Right lobe of liver (tissue), 6 donors: ENCODE measurements at regions not wholly inside any gene's neighbourhood (a gene's known extent, or its start where the extent isn't known, plus 50 kb on each side); places are given as distances from the start of the nearest gene placed in this dataset.

Experiments used
- ATAC-seq, 4 donors: fragments of 200-7000 bp; cut with Tn5 transposase; one replicate each; pipeline ENCODE4 v1.9.1; 2020; ENCODE audit warnings: mild to moderate bottlenecking in 4 of 4, moderate library complexity in 4 of 4
- DNase-seq, 3 donors: peaks; one replicate each; pipeline ENCODE4 v3.0.0-alpha.2; 2020
- H3K27ac ChIP-seq, 3 donors: fragments of 200-600 bp; one replicate each; pipeline ENCODE4 v1.8.0; 2022
- H3K27me3 ChIP-seq, 2 donors: fragments of 200-600 bp; one replicate each; pipeline ENCODE4 v1.8.0; 2022
- H3K36me3 ChIP-seq, 4 donors: fragments of 200-600 bp; sonication (generic) in 1 of 4; one replicate each; pipeline versions ENCODE4 v1.5.1 to v1.8.0; 2017 to 2022; ENCODE audit warnings: control low read depth in 1 of 4
- H3K4me1 ChIP-seq, 4 donors: fragments of 200-600 bp; sonication (generic) in 1 of 4; one replicate each; pipeline versions ENCODE4 v1.5.1 to v1.8.0; 2017 to 2022; ENCODE audit warnings: control low read depth in 1 of 4
- H3K4me3 ChIP-seq, 3 donors: fragments of 200-600 bp; one replicate each; pipeline ENCODE4 v1.8.0; 2022
- H3K9me3 ChIP-seq, 4 donors: fragments of 200-600 bp; sonication (generic) in 1 of 4; one replicate each; pipeline versions ENCODE4 v1.5.1 to v1.8.0; 2017 to 2022; ENCODE audit warnings: control low read depth in 1 of 4
- CTCF ChIP-seq, 4 donors: fragments of 200-600 bp in 3 of 4; fragments of 450-650 bp in 1 of 4; IDR thresholded peaks; one replicate each; pipeline versions ENCODE4 v1.5.1 to v1.8.0; 2016 to 2022; ENCODE audit warnings: antibody characterized with exemption in 4 of 4, mild to moderate bottlenecking in 2 of 4
- POLR2A ChIP-seq: fragments of 450-650 bp; IDR thresholded peaks from one replicate; pipeline ENCODE4 v1.6.1; 2017; ENCODE audit warnings: antibody characterized with exemption, mild to moderate bottlenecking
- WGBS: methylation state at CpG from one replicate; pipeline ENCODE4 v1.1.6; 2018; ENCODE audit warnings: low coverage, low lambda C conversion rate; ENCODE audit not compliant: insufficient coverage; ENCODE audit errors: missing lambda C conversion rate; 5-methylcytosine and 5-hydroxymethylcytosine counted together
- intact Hi-C, 2 donors: fragments of 100-400 bp; cut with DNase I; formaldehyde crosslinking; loops; one replicate each; pipeline versions ENCODE4 v1.11.2 to v1.14.1; 2022
- donor health status: DM: no; HTN: yes; CAD: no.
- donor health status: DM: no; HTN: no; CAD: no.
- donor health status: DM: no; HTN: no; CAD: no.
- donor health status: DM: no; HTN: yes; CAD: no.
- donor health status: DM: no; HTN: yes; CAD: no.

GRCh38 chr14:65821224-65821753, 408.8 kb downstream of the FUT8 start:
- no peak for ATAC-seq
- no peaks in the 10 kb centered on the region for H3K36me3 ChIP-seq
- H3K27me3 ChIP-seq: no peaks in the 10 kb centered on the region
- H3K9me3 ChIP-seq: no peaks in the 10 kb centered on the region
- WGBS: 54% methylated on average over 7 of the region's 10 CpGs
- H3K4me1 ChIP-seq: no peaks in the 10 kb centered on the region
- intact Hi-C loops: loop anchor here (10.0 kb wide), 3 partner anchors 406 to 656 kb away; partner anchors contain the start of gene FUT8 (in 1 of the 2)
- TF ChIP-seq POLR2A (no peak), CTCF (IDR thresholded peaks at IDR 0.05) (no peak)
- H3K27ac ChIP-seq: no peak overlapping the region
- H3K4me3 ChIP-seq: no peak overlapping the region
- no peak for DNase-seq

- intact Hi-C loops: loop anchor here (10.0 kb wide), 3 partner anchors 410 to 660 kb away; partner anchors contain the start of gene FUT8 (in 1 of the 2)
- no peaks in the 10 kb centered on the region for H3K27me3 ChIP-seq
- H3K9me3 ChIP-seq: no peaks in the 10 kb centered on the region
- no peak overlapping the region for H3K27ac ChIP-seq
- H3K4me3 ChIP-seq: no peak overlapping the region
- ATAC-seq (peak; percentile 91 to 97 (median 94)), DNase-seq (peak in 1 of 3 donors; percentile 51)
- no peaks in the 10 kb centered on the region for H3K4me1 ChIP-seq
- WGBS: 19% methylated on average over 4 of the region's 4 CpGs
- H3K36me3 ChIP-seq: no peaks in the 10 kb centered on the region
- TF ChIP-seq POLR2A (no peak), CTCF (IDR thresholded peaks at IDR 0.05) (peak; percentile 88 to 94 (median 90))
Observed at GRCh38 chr14:65824285-65824977, 411.9 kb downstream of the FUT8 start.

GRCh38 chr14:65824978-65825299, 412.4 kb downstream of the FUT8 start:
- 1% methylated on average over 2 of the region's 2 CpGs for WGBS
- H3K27me3 ChIP-seq: no peaks in the 10 kb centered on the region
- H3K36me3 ChIP-seq: no peaks in the 10 kb centered on the region
- H3K4me1 ChIP-seq: no peaks in the 10 kb centered on the region
- H3K4me3 ChIP-seq: no peak overlapping the region
- DNase-seq (no peak), ATAC-seq (no peak)
- TF ChIP-seq POLR2A (no peak), CTCF (IDR thresholded peaks at IDR 0.05) (peak in 1 of 4 donors; percentile 3)
- intact Hi-C loops: loop anchor here (10.0 kb wide), 3 partner anchors 410 to 660 kb away; partner anchors contain the start of gene FUT8 (in 1 of the 2)
- no peaks in the 10 kb centered on the region for H3K9me3 ChIP-seq
- no peak overlapping the region for H3K27ac ChIP-seq

- DNase-seq (no peak), ATAC-seq (no peak)
- no peak overlapping the region for H3K4me3 ChIP-seq
- no peaks in the 10 kb centered on the region for H3K36me3 ChIP-seq
- TF ChIP-seq POLR2A (no peak), CTCF (IDR thresholded peaks at IDR 0.05) (no peak)
- no peaks in the 10 kb centered on the region for H3K27me3 ChIP-seq
- H3K27ac ChIP-seq: no peak overlapping the region
- H3K9me3 ChIP-seq: no peaks in the 10 kb centered on the region
- 32% methylated on average over 6 of the region's 6 CpGs for WGBS
- no peaks in the 10 kb centered on the region for H3K4me1 ChIP-seq
- intact Hi-C loops: loop anchor here (10.0 kb wide), 3 partner anchors 412 to 662 kb away; partner anchors contain the start of gene FUT8 (in 1 of the 2)
Observed at GRCh38 chr14:65826946-65827345, 414.4 kb downstream of the FUT8 start.
